ENCODE measurements at regions not wholly inside any gene's neighbourhood (a gene's known extent, or its start where the extent isn't known, plus 50 kb on each side); places are given as distances from the start of the nearest gene placed in this dataset.

GRCh38 chr17:53757559-53757958, 65.2 kb upstream of the KIF2B start:
- TF ChIP-seq CTCF (conservative IDR thresholded peaks at IDR 0.05; ENCODE audit: low read depth, low read length) (no peak), EZH2 (IDR thresholded peaks at IDR 0.05; ENCODE audit: borderline replicate concordance, low read depth, low read length, poor library complexity, severe bottlenecking) (no peak)

Data from A673 (cell line).